Activated B cell treated with CpG ODN at 0.5 μM for 24 hours (primary cell): ENCODE measurements at regions not wholly inside any gene's neighbourhood (a gene's known extent, or its start where the extent isn't known, plus 50 kb on each side); places are given as distances from the start of the nearest gene placed in this dataset.
"Not testable (repeated sequence)": the region's sequence is repeated elsewhere in the genome, so short reads cannot be mapped to it uniquely, and the experiment has no call there.

Experiments
- ATAC-seq: fragments of 200-7000 bp; cut with Tn5 transposase; one replicate; pipeline ENCODE4 v1.10.0; 2021; ENCODE audit warnings: low read depth, mild to moderate bottlenecking, moderate library complexity
- CTCF ChIA-PET: fragments of 350-600 bp; sonication (Branson Sonifier 250); formaldehyde crosslinking; loops from one replicate; lab custom pipeline; 2021; ENCODE audit warnings: antibody characterized with exemption; lab: Charles Lee
- POLR2A ChIA-PET: fragments of 350-600 bp; sonication (Branson Sonifier 250); formaldehyde crosslinking; loops from one replicate; lab custom pipeline; 2021; ENCODE audit warnings: antibody characterized with exemption; lab: Charles Lee
- DNase-seq: peaks from one replicate; pipeline ENCODE4 v3.0.0; 2022
- H3K27ac Mint-ChIP-seq: one replicate; pipeline ENCODE4 v1.8.0; 2020; ENCODE audit warnings: mixed read lengths
- H3K27me3 Mint-ChIP-seq: one replicate; pipeline ENCODE4 v1.8.0; 2021; ENCODE audit warnings: mixed read lengths
- H3K36me3 Mint-ChIP-seq: one replicate; pipeline ENCODE4 v1.8.0; 2021; ENCODE audit warnings: low read depth, mixed read lengths
- H3K4me1 Mint-ChIP-seq: one replicate; pipeline ENCODE4 v1.8.0; 2021; ENCODE audit warnings: mixed read lengths
- H3K4me3 Mint-ChIP-seq: one replicate; pipeline ENCODE4 v1.8.0; 2020; ENCODE audit warnings: mild to moderate bottlenecking, mixed read lengths
- H3K9me3 Mint-ChIP-seq: one replicate; pipeline ENCODE4 v1.8.0; 2020; ENCODE audit warnings: mixed read lengths
- intact Hi-C: fragments of 100-400 bp; cut with micrococcal nuclease; formaldehyde crosslinking; loops from one replicate; pipeline ENCODE4 v1.15.1; 2024
- TF ChIP-seq, protein P1 (sequence below): fragments of 200-600 bp; IDR thresholded peaks from one replicate; pipeline ENCODE4 v1.8.0; 2022; ENCODE audit warnings: antibody characterized with exemption, mild to moderate bottlenecking

DNA sequence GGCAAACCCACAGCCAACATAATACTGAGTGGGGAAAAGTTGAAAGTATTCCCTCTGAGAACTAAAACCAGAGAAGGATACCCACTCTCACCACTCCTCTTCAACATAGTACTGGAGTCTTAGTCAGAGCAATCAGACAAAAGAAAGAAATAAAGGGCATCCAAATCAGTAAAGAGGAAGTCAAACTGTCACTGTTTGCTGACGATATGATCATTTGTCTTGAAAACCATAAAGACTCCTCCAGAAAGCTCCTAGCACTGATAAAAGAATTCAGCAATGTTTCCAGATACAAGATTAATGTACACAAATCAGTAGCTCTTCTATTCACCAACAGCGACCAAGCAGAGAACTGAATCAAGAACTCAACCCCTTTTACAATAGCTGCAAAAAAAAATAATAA is 64.0 kb upstream of the SSTR4 start:
- H3K27me3 Mint-ChIP-seq = not testable (repeated sequence)

DNA sequence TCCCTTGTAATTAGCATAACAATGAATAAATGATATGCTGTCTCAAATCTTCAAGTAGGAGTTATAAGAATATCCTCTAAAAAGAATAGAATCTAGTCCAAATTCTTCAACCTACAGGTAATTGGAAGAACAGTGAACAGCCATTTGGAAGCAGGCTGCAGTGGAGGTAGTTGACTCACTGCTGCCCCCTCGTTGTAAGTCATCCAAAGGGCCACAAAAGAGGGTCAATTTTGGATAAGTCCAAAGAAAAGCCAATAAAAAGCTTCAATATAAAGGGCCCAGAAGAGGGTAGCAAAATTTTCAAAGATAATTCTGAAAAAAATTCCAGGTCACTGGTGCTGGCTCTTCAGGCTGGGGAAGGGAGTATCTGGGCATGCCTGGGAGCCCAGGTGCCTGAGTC is 60.8 kb upstream of the SSTR4 start:
- H3K4me1 Mint-ChIP-seq = no peaks in the 10 kb centered on the region
- no peak overlapping the region for H3K27ac Mint-ChIP-seq
- DNase-seq (no peak), ATAC-seq (no peak)
- no peaks in the 10 kb centered on the region for H3K27me3 Mint-ChIP-seq
- no peak overlapping the region for H3K4me3 Mint-ChIP-seq
- TF ChIP-seq, protein P1, sequence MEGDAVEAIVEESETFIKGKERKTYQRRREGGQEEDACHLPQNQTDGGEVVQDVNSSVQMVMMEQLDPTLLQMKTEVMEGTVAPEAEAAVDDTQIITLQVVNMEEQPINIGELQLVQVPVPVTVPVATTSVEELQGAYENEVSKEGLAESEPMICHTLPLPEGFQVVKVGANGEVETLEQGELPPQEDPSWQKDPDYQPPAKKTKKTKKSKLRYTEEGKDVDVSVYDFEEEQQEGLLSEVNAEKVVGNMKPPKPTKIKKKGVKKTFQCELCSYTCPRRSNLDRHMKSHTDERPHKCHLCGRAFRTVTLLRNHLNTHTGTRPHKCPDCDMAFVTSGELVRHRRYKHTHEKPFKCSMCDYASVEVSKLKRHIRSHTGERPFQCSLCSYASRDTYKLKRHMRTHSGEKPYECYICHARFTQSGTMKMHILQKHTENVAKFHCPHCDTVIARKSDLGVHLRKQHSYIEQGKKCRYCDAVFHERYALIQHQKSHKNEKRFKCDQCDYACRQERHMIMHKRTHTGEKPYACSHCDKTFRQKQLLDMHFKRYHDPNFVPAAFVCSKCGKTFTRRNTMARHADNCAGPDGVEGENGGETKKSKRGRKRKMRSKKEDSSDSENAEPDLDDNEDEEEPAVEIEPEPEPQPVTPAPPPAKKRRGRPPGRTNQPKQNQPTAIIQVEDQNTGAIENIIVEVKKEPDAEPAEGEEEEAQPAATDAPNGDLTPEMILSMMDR = no peak
- ChIA-PET POLR2A (no interaction called here), CTCF (no interaction called here)
- intact Hi-C loops = no loop called here
- H3K36me3 Mint-ChIP-seq = no peaks in the 10 kb centered on the region
- no peaks in the 10 kb centered on the region for H3K9me3 Mint-ChIP-seq

More for the DNA sequence above, 64.0 kb upstream of the SSTR4 start:
- H3K27ac Mint-ChIP-seq, H3K36me3 Mint-ChIP-seq, POLR2A ChIA-PET, ATAC-seq, H3K9me3 Mint-ChIP-seq, H3K4me1 Mint-ChIP-seq, intact Hi-C loops, H3K4me3 Mint-ChIP-seq, CTCF ChIA-PET, DNase-seq: not testable (repeated sequence)

DNA sequence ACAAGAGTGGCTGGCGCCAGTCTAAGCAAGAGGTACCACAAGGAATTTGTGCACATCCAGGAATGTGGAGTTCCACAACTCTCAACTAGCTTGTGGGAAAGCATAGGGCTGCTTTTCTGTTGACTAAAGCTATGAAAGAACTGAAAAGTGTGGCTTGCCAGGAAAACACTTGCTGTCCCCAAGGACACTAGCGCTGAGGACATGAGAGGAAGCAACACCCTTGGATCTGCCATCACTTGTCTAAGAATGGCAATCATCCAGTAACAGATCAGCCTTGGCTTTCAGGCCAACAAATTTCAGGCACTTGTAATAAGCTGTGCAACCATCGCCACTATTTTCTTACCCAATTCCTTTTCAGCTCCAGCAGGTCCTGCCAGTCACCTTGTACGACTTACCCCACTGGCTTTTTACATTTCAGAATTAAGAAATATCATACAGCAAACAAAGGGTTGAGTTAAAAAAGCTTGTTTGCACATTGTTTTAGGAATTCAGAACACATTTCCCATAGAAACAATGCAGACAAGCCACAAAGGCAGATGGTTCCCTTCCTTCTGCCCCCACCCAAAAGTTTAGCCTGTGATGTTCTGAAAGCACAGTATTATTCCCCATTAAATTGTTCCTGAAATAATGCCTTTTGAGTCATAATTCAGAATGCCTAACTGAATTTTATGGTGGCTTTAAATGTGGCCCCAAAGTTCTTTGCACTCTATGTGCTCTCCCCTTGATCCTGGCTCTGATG is 57.9 kb upstream of the SSTR4 start:
- ATAC-seq (no peak), DNase-seq (no peak)
- Mint-ChIP-seq H3K9me3 (peaks cover 5% of the 10 kb centered on the region), H3K36me3 (no peaks in the 10 kb centered on the region), H3K4me3 (no peak overlapping the region), H3K4me1 (no peaks in the 10 kb centered on the region), H3K27me3 (no peaks in the 10 kb centered on the region), H3K27ac (no peak overlapping the region)
- intact Hi-C loops = no loop called here
- ChIA-PET CTCF (no interaction called here), POLR2A (no interaction called here)
- TF ChIP-seq, protein P1 = no peak

DNA sequence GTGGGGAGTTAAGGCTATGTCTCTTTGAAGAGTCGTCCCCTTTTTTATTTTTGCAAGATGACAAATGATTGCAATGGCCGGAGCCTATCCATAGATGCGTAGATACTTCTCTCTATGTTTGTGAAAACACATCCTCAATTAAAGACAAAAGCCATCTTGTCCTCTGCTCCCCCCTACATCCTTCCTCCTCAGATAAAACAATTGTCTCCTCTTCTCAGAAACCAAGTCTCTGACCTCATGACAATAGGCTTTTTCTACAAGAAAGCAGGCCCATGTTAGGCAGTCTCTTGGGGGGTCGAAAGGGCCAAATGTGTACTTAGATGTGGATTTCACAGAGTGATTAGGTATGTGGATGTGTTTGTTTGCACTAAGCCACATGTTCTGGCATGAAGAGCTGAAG is 51.1 kb upstream of the SSTR4 start:
- ChIA-PET CTCF (no interaction called here), POLR2A (no interaction called here)
- intact Hi-C loops = no loop called here
- no peak for DNase-seq
- Mint-ChIP-seq H3K4me1 (no peaks in the 10 kb centered on the region), H3K36me3 (no peaks in the 10 kb centered on the region), H3K9me3 (peaks cover 5% of the 10 kb centered on the region), H3K27ac (no peak overlapping the region), H3K4me3 (no peak overlapping the region), H3K27me3 (peaks cover 11% of the 10 kb centered on the region)
- TF ChIP-seq, protein P1 = no peak
- no peak for ATAC-seq

DNA sequence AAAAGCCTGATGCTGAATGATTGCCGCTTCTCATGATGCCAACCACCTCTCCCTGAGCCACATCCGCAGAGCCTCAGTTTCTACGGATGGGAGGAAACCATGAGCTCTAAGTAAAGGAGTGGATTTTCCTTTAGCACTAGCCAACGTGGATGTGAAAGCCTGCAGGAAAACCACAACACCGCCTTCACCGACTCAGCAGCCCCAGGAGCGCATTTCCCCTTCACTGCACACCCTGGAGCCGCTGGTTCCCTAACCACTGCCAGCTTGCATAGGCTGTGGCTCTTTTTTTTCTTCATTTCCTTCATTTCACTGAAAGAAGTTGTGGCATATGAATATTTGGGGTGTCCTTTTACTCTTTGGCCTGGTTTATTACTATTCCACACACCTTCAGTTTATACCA is 50.5 kb upstream of the SSTR4 start:
- intact Hi-C loops = no loop called here
- Mint-ChIP-seq H3K4me3 (no peak overlapping the region), H3K36me3 (no peaks in the 10 kb centered on the region), H3K27me3 (peaks cover 11% of the 10 kb centered on the region), H3K4me1 (no peaks in the 10 kb centered on the region), H3K9me3 (peaks cover 5% of the 10 kb centered on the region), H3K27ac (no peak overlapping the region)
- ATAC-seq (no peak), DNase-seq (no peak)
- TF ChIP-seq, protein P1 = no peak
- ChIA-PET POLR2A (no interaction called here), CTCF (no interaction called here)
